Natural killer cell (primary cell): ENCODE measurements at regions not wholly inside any gene's neighbourhood (a gene's known extent, or its start where the extent isn't known, plus 50 kb on each side); places are given as distances from the start of the nearest gene placed in this dataset.

Experiments
- ATAC-seq, 3 donors: fragments of 150-1000 bp in 2 of 3; fragments of 200-7000 bp in 1 of 3; cut with Tn5 transposase; 1 replicate in 1 of 3; 2 replicates in 2 of 3; pipeline ENCODE4 v1.10.0; 2021; ENCODE audit warnings: mild to moderate bottlenecking in 2 of 3, moderate library complexity in 2 of 3
- DNase-seq, 2 donors: peaks; one replicate each; pipeline versions ENCODE4 v3.0.0 to v3.0.0-alpha.2; 2013 to 2021; ENCODE audit warnings: mixed read lengths in 1 of 2
- H3K27ac ChIP-seq: one replicate; pipeline ENCODE4 v1.5.1; 2013; ENCODE audit warnings: mild to moderate bottlenecking, low read length
- H3K27me3 ChIP-seq: one replicate; pipeline ENCODE4 v1.6.1; 2013; ENCODE audit warnings: low read length; ENCODE audit not compliant: control insufficient read depth, insufficient read depth
- H3K36me3 ChIP-seq: one replicate; pipeline ENCODE4 v1.6.1; 2013; ENCODE audit warnings: low read length; ENCODE audit not compliant: control insufficient read depth, insufficient read depth
- H3K4me1 ChIP-seq: one replicate; pipeline ENCODE4 v1.6.1; 2013; ENCODE audit warnings: low read length; ENCODE audit not compliant: control insufficient read depth, insufficient read depth
- H3K4me3 ChIP-seq: one replicate; pipeline ENCODE4 v1.5.1; 2013; ENCODE audit warnings: low read length
- H3K9me3 ChIP-seq: one replicate; pipeline ENCODE4 v1.6.1; 2013; ENCODE audit warnings: low read length; ENCODE audit not compliant: control insufficient read depth, insufficient read depth
- H3K27ac Mint-ChIP-seq, 2 donors: one replicate each; pipeline ENCODE4 v1.8.0; 2022; ENCODE audit warnings: mild to moderate bottlenecking in 2 of 2, mixed read lengths in 2 of 2, moderate library complexity in 1 of 2
- H3K27me3 Mint-ChIP-seq, 2 donors: one replicate each; pipeline ENCODE4 v1.8.0; 2022; ENCODE audit warnings: low read depth in 2 of 2, mixed read lengths in 2 of 2
- H3K36me3 Mint-ChIP-seq: one replicate; pipeline ENCODE4 v1.8.0; 2022; ENCODE audit warnings: mixed read lengths
- H3K4me1 Mint-ChIP-seq, 2 donors: one replicate each; pipeline ENCODE4 v1.8.0; 2022; ENCODE audit warnings: mixed read lengths in 2 of 2
- H3K4me3 Mint-ChIP-seq: one replicate; pipeline ENCODE4 v1.8.0; 2022; ENCODE audit warnings: mild to moderate bottlenecking, moderate library complexity, mixed read lengths
- H3K9me3 Mint-ChIP-seq, 2 donors: one replicate each; pipeline ENCODE4 v1.8.0; 2022; ENCODE audit warnings: mixed read lengths in 2 of 2
- CTCF ChIP-seq: fragments of 200-600 bp; IDR thresholded peaks from one replicate; pipeline ENCODE4 v1.8.0; 2022; ENCODE audit warnings: antibody characterized with exemption
- WGBS: methylation state at CpG from one replicate; pipeline ENCODE4 v1.1.7; 2013; ENCODE audit warnings: missing lambda C conversion rate; ENCODE audit not compliant: insufficient coverage; 5-methylcytosine and 5-hydroxymethylcytosine counted together
- intact Hi-C: fragments of 100-400 bp; cut with micrococcal nuclease; formaldehyde crosslinking; loops from one replicate; pipeline ENCODE4 v1.14.2; 2022

DNA sequence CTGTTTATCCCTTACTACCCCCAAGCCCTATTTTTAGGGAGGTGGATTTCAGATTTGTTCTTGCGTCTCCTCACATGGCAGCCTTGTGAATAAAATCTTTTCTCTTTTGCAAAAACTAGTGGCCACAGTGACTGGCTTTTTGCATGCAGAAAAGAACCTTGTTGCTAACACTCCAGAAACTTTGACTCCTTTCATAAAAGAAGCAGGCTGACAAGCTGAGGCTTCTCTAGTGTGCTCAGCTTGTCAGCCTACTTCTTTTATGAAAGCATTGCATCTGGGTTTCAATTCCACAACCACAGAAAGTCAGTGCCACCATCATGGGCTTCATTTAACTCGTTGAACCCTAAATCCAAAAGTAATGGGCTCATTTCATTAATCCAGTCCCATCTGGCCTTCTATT is 761.0 kb upstream of the COBL start:
- no peak overlapping the region for H3K27ac Mint-ChIP-seq

GRCh38 chr7:52074912-52075311 is 758.3 kb upstream of the COBL start:
- no peaks in the 10 kb centered on the region for H3K36me3 ChIP-seq
- H3K9me3 Mint-ChIP-seq: peaks cover 27 to 38% of the 10 kb centered on the region in 2 donors
- H3K27me3 ChIP-seq: no peaks in the 10 kb centered on the region
- 79% methylated on average over 2 of the region's 4 CpGs for WGBS
- H3K4me1 ChIP-seq: no peaks in the 10 kb centered on the region
- intact Hi-C loops: no loop called here
- no peak overlapping the region for H3K27ac ChIP-seq
- no peak for DNase-seq
- no peak for TF ChIP-seq CTCF
- H3K36me3 Mint-ChIP-seq: peaks cover 8% of the 10 kb centered on the region
- H3K4me3 ChIP-seq: no peak overlapping the region
- peaks cover 8% of the 10 kb centered on the region for H3K9me3 ChIP-seq
- H3K4me1 Mint-ChIP-seq: no peaks in the 10 kb centered on the region
- H3K27me3 Mint-ChIP-seq: no peaks in the 10 kb centered on the region
- no peak for ATAC-seq
- H3K4me3 Mint-ChIP-seq: no peak overlapping the region
- no peak overlapping the region for H3K27ac Mint-ChIP-seq

More for the DNA sequence above, 761.0 kb upstream of the COBL start:
- Histone ChIP-seq H3K27ac (no peak overlapping the region), H3K36me3 (no peaks in the 10 kb centered on the region), H3K4me1 (no peaks in the 10 kb centered on the region), H3K9me3 (peaks cover 12% of the 10 kb centered on the region), H3K27me3 (no peaks in the 10 kb centered on the region), H3K4me3 (no peak overlapping the region)
- intact Hi-C loops: no loop called here
- ATAC-seq (no peak), DNase-seq (no peak)
- Mint-ChIP-seq H3K4me3 (no peak overlapping the region), H3K4me1 (no peaks in the 10 kb centered on the region), H3K27me3 (no peaks in the 10 kb centered on the region), H3K36me3 (peaks cover 8% of the 10 kb centered on the region), H3K9me3 (peaks cover 23 to 36% of the 10 kb centered on the region in 2 donors)
- WGBS: 75% methylated on average over 2 of the region's 2 CpGs
- no peak for TF ChIP-seq CTCF

- Histone ChIP-seq H3K9me3 (peaks cover 8% of the 10 kb centered on the region), H3K36me3 (no peaks in the 10 kb centered on the region), H3K4me1 (no peaks in the 10 kb centered on the region), H3K27me3 (no peaks in the 10 kb centered on the region), H3K27ac (no peak overlapping the region), H3K4me3 (no peak overlapping the region)
- Mint-ChIP-seq H3K27me3 (no peaks in the 10 kb centered on the region), H3K4me1 (no peaks in the 10 kb centered on the region), H3K27ac (no peak overlapping the region), H3K9me3 (peaks cover 22 to 32% of the 10 kb centered on the region in 2 donors), H3K4me3 (no peak overlapping the region), H3K36me3 (peaks cover 8% of the 10 kb centered on the region)
- no peak for ATAC-seq
- WGBS: 82% methylated on average over 2 of the region's 2 CpGs
- no peak for TF ChIP-seq CTCF
- no peak for DNase-seq
- intact Hi-C loops: no loop called here
Observed at GRCh38 chr7:52074071-52074470, 757.5 kb upstream of the COBL start.

DNA sequence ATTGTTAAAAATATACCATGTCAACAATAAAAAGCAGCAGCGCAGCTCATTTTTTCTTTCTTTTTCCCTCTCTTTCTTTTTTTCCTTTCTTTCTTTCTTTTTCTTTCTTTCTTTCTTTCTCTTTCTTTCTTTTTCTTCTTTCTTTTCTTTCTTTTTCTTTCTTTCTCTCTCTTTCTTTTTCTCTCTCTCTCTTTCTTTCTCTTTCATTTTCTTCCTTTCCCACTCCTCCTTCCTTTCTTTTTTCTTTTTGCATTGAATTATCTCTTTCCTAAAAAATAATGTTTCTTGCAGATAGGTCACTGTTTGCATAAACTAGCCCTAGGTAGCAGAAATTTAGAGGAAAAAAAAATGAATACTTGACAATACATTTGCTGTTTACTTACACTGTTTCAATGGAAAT is 755.1 kb upstream of the COBL start:
- no peaks in the 10 kb centered on the region for H3K36me3 ChIP-seq
- DNase-seq: no peak
- no peak for ATAC-seq
- no peak for TF ChIP-seq CTCF
- Mint-ChIP-seq H3K4me3 (no peak overlapping the region), H3K36me3 (peaks cover 17% of the 10 kb centered on the region), H3K27me3 (no peaks in the 10 kb centered on the region), H3K9me3 (peaks cover 20 to 25% of the 10 kb centered on the region in 2 donors), H3K27ac (no peak overlapping the region), H3K4me1 (no peaks in the 10 kb centered on the region)
- no peak overlapping the region for H3K4me3 ChIP-seq
- H3K27ac ChIP-seq: no peak overlapping the region
- H3K27me3 ChIP-seq: no peaks in the 10 kb centered on the region
- no peaks in the 10 kb centered on the region for H3K4me1 ChIP-seq
- H3K9me3 ChIP-seq: no peaks in the 10 kb centered on the region
- intact Hi-C loops: no loop called here
- no CpG with 5 or more reads among the region's 1 CpG for WGBS
